SK-N-MC (cell line): ENCODE measurements at regions not wholly inside any gene's neighbourhood (a gene's known extent, or its start where the extent isn't known, plus 50 kb on each side); places are given as distances from the start of the nearest gene placed in this dataset.

ENCODE experiments used
- DNase-seq: peaks from one replicate; pipeline ENCODE4 v3.0.0-alpha.2; 2011; ENCODE audit warnings: low read depth, low spot score
- H3K27ac ChIP-seq: fragments of 200-600 bp; sonication (generic); 2 replicates; pipeline ENCODE4 v1.5.1; 2016; ENCODE audit warnings: mixed run types
- H3K36me3 ChIP-seq: fragments of 200-600 bp; sonication (generic); 2 replicates; pipeline ENCODE4 v1.6.1; 2017; ENCODE audit warnings: antibody characterized with exemption, low read length, mixed read lengths; ENCODE audit not compliant: insufficient read depth
- H3K4me3 ChIP-seq: fragments of 200-600 bp; sonication (generic); 2 replicates; pipeline ENCODE4 v1.5.1; 2016
- H3K9ac ChIP-seq: fragments of 200-600 bp; sonication (generic); 2 replicates; pipeline ENCODE4 v1.8.0; 2017; ENCODE audit warnings: mixed run types, mixed read lengths; ENCODE audit not compliant: insufficient read length
- H3K9me3 ChIP-seq: fragments of 200-600 bp; sonication (generic); 2 replicates; pipeline ENCODE4 v1.6.1; 2017; ENCODE audit warnings: low read depth, mild to moderate bottlenecking, antibody characterized with exemption, low read length, moderate library complexity, mixed read lengths
- EZH2 ChIP-seq: fragments of 200-600 bp; sonication (generic); IDR thresholded peaks from one replicate; pipeline ENCODE4 v1.6.1; 2017; ENCODE audit warnings: antibody characterized with exemption
- FOXP2 ChIP-seq: optimal IDR thresholded peaks from 2 replicates; pipeline ENCODE3; 2011; ENCODE audit warnings: mild to moderate bottlenecking, moderate library complexity; ENCODE audit not compliant: insufficient read depth; ENCODE audit errors: extremely low read length, control extremely low read depth
- POLR2AphosphoS5 ChIP-seq: IDR thresholded peaks from 2 replicates; pipeline ENCODE4 v1.6.1; 2012; ENCODE audit warnings: mild to moderate bottlenecking, low read depth, low read length, borderline replicate concordance

GRCh38 chr10:128701381-128701780 lies 575.2 kb upstream of the MKI67 start:
- TF ChIP-seq POLR2AphosphoS5 (no peak), FOXP2 (no peak)
- DNase-seq, result no peak
- Histone ChIP-seq H3K4me3 (no peak overlapping the region), H3K9me3 (no peaks in the 10 kb centered on the region), H3K9ac (no peak overlapping the region), H3K27ac (no peak overlapping the region), H3K36me3 (no peaks in the 10 kb centered on the region)

DNA sequence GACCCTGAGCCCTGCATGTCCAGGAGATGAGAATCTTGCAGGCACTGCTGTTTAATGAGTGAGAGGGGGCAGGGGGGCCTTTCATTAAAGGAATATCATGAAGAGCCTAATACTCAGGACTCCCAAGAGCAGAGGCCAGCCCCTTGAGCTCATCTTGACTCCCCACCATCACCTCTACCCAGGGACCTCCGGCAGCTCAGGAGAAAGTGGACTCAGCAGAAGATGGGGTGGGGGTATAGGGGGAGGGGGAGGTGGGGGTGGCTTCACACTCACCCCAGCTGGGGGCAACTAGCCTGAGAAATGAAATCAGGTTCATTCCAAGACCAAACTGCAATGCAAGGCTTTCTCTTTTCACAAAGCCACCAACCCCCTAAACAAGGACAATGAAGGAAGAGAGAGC lies 575.6 kb upstream of the MKI67 start:
- Histone ChIP-seq H3K36me3 (no peaks in the 10 kb centered on the region), H3K9ac (no peak overlapping the region), H3K9me3 (no peaks in the 10 kb centered on the region), H3K4me3 (no peak overlapping the region), H3K27ac (no peak overlapping the region)
- no peak for DNase-seq
- no peak for TF ChIP-seq POLR2AphosphoS5
- TF ChIP-seq EZH2, result no peak
- no peak for TF ChIP-seq FOXP2

DNA sequence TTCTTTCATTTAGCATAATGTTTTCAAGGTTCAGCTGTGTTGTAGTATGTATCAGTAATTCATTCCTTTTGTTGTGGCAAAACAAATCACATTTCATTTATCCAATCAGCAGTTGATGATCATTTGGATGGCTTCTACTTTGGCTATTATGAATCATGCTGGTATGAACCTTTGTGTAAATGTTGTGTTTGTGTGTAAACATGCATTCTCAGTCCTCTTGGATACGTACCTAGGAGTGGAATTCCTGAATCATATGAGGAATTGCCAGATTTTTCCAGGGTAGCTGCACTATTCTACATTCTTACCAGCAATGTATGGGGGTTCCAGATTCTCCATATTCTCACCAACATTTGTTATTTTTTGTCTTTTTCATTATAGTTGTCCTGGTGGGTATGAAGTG lies 578.5 kb upstream of the MKI67 start:
- TF ChIP-seq FOXP2 (no peak), POLR2AphosphoS5 (no peak), EZH2 (no peak)
- no peak for DNase-seq

DNA sequence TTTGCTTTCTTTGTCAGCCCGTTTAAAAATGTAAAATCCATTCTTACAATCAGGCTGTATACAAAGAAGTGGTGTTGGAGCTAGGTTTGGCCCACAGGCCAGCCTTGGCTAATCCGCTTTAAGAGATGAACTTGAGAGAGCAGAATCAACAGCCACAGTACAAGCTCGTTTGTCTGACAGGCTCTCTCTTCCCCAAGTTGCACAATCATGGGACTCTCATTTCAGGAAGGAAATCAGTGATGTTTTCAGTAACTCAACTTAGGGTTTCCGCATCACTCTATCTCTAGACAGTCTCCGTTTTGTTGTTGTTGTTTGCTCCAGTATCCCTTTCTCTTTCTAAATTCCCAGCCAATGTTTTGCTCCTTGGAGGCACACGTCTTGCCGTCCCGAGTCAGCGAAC lies 582.0 kb upstream of the MKI67 start:
- DNase-seq, result no peak
- TF ChIP-seq POLR2AphosphoS5 (no peak), EZH2 (no peak), FOXP2 (no peak)
- Histone ChIP-seq H3K27ac (no peak overlapping the region), H3K4me3 (no peak overlapping the region), H3K36me3 (no peaks in the 10 kb centered on the region), H3K9me3 (no peaks in the 10 kb centered on the region), H3K9ac (no peak overlapping the region)

More for the DNA sequence above, 578.5 kb upstream of the MKI67 start:
- no peaks in the 10 kb centered on the region for H3K9me3 ChIP-seq
- H3K27ac ChIP-seq, result no peak overlapping the region
- H3K9ac ChIP-seq, result no peak overlapping the region
- no peak overlapping the region for H3K4me3 ChIP-seq
- H3K36me3 ChIP-seq, result no peaks in the 10 kb centered on the region

GRCh38 chr10:128709686-128710085 lies 583.5 kb upstream of the MKI67 start:
- Histone ChIP-seq H3K4me3 (no peak overlapping the region), H3K9me3 (no peaks in the 10 kb centered on the region), H3K27ac (no peak overlapping the region), H3K36me3 (no peaks in the 10 kb centered on the region), H3K9ac (no peak overlapping the region)
- TF ChIP-seq POLR2AphosphoS5 (no peak), EZH2 (no peak), FOXP2 (no peak)
- no peak for DNase-seq

GRCh38 chr10:128710098-128710797 lies 584.0 kb upstream of the MKI67 start:
- no peak for DNase-seq
- no peak for TF ChIP-seq POLR2AphosphoS5
- no peak for TF ChIP-seq EZH2
- no peak for TF ChIP-seq FOXP2
- H3K9ac ChIP-seq, result no peak overlapping the region
- no peak overlapping the region for H3K4me3 ChIP-seq
- no peak overlapping the region for H3K27ac ChIP-seq
- no peaks in the 10 kb centered on the region for H3K36me3 ChIP-seq
- H3K9me3 ChIP-seq, result no peaks in the 10 kb centered on the region

- H3K9ac ChIP-seq, result no peak overlapping the region
- no peak overlapping the region for H3K4me3 ChIP-seq
- H3K9me3 ChIP-seq, result no peaks in the 10 kb centered on the region
- H3K36me3 ChIP-seq, result no peaks in the 10 kb centered on the region
- TF ChIP-seq EZH2 (no peak), POLR2AphosphoS5 (no peak), FOXP2 (no peak)
- no peak overlapping the region for H3K27ac ChIP-seq
- DNase-seq, result no peak
These were observed 584.6 kb upstream of the MKI67 start for GRCh38 chr10:128710798-128711183.

- H3K4me3 ChIP-seq, result no peak overlapping the region
- H3K36me3 ChIP-seq, result no peaks in the 10 kb centered on the region
- TF ChIP-seq EZH2 (no peak), FOXP2 (no peak), POLR2AphosphoS5 (no peak)
- no peak overlapping the region for H3K9ac ChIP-seq
- no peak overlapping the region for H3K27ac ChIP-seq
- DNase-seq, result no peak
- no peaks in the 10 kb centered on the region for H3K9me3 ChIP-seq
These were observed 585.6 kb upstream of the MKI67 start for GRCh38 chr10:128711806-128712205.

- no peak overlapping the region for H3K4me3 ChIP-seq
- no peak for TF ChIP-seq POLR2AphosphoS5
- TF ChIP-seq EZH2, result no peak
- no peak for TF ChIP-seq FOXP2
These were observed 586.6 kb upstream of the MKI67 start for GRCh38 chr10:128712661-128713400.

More at GRCh38 chr10:128712661-128713400, 586.6 kb upstream of the MKI67 start:
- no peaks in the 10 kb centered on the region for H3K36me3 ChIP-seq
- H3K27ac ChIP-seq, result no peak overlapping the region
- DNase-seq, result no peak
- H3K9ac ChIP-seq, result no peak overlapping the region
- no peaks in the 10 kb centered on the region for H3K9me3 ChIP-seq
